Erythroblast (primary cell): ENCODE measurements at regions not wholly inside any gene's neighbourhood (a gene's known extent, or its start where the extent isn't known, plus 50 kb on each side); places are given as distances from the start of the nearest gene placed in this dataset.

Source experiments
- GATA1 ChIP-seq: IDR thresholded peaks from 2 replicates; pipeline ENCODE4 v1.6.1; 2011; ENCODE audit warnings: low read depth, mild to moderate bottlenecking, control low read depth, low read length, moderate library complexity
- POLR2A ChIP-seq: IDR thresholded peaks from 2 replicates; pipeline ENCODE4 v1.6.1; 2011; ENCODE audit warnings: mild to moderate bottlenecking, low read length

DNA sequence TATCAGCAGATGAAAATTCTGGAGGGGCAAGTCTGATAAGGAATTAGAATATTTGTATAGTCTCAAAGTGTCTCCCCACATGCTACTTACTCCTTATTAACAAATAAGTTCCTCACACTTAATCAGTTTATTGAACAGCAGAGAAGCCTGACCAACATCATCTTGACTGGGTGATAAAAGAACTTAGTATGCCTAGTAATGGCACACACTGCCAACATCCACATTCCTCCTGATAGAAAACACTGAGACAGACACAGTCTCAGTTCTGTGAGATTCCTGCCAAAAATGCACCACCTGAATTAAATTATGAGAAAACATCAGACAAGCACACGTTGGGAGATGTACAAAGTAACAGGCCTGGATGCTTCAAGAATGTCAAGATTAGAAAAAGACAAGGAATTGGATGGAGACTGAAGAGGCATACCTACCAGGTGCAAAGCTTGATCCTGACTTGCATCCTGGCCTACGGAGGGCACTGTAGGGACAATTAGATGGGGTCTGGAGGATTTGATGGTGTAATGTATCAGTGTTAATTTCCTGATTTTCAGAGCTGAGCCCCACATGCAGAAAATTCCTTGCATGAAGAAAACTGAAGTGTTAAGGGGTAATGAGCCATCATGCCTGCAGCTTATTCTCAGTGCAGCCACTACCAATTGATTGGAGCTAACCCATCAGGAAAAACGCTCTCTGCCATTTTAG lies 200.4 kb upstream of the SH3BP4 start:
- TF ChIP-seq POLR2A: no peak
- TF ChIP-seq GATA1: no peak
